ENCODE measurements at regions not wholly inside any gene's neighbourhood (a gene's known extent, or its start where the extent isn't known, plus 50 kb on each side); places are given as distances from the start of the nearest gene placed in this dataset.

DNA sequence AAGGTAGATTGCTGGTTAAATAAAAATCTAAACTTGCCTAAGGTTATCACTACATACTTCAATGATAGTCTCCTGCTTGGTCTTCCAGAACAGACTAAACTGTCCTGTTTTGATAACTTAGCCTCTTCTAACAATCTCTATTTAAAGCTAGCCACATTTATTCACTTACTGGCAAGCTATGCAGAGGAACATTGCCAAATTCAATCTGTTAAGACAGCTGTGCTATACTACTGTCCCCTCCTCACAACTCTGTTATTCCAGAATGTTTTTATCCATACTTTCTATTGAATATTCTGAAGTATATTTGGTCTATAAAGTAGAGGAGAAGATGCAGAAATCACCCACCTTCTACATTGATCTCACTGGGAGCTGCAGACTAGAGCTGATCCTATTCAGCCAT is 594.0 kb upstream of the CCDC54 start:
- TF ChIP-seq ELF1 (IDR thresholded peaks at IDR 0.05) (no peak), TCF12 (IDR thresholded peaks at IDR 0.05) (no peak), RAD21 (IDR thresholded peaks at IDR 0.05; ENCODE audit: low read length) (no peak), FOXJ3 (CRISPR knock-in tag; IDR thresholded peaks at IDR 0.05) (no peak), SMC3 (IDR thresholded peaks at IDR 0.05; ENCODE audit: low read depth, low read length) (no peak), SIN3A (IDR thresholded peaks at IDR 0.05; ENCODE audit: borderline replicate concordance, low read depth, low read length) (no peak)
- TF ChIP-seq, protein P1, sequence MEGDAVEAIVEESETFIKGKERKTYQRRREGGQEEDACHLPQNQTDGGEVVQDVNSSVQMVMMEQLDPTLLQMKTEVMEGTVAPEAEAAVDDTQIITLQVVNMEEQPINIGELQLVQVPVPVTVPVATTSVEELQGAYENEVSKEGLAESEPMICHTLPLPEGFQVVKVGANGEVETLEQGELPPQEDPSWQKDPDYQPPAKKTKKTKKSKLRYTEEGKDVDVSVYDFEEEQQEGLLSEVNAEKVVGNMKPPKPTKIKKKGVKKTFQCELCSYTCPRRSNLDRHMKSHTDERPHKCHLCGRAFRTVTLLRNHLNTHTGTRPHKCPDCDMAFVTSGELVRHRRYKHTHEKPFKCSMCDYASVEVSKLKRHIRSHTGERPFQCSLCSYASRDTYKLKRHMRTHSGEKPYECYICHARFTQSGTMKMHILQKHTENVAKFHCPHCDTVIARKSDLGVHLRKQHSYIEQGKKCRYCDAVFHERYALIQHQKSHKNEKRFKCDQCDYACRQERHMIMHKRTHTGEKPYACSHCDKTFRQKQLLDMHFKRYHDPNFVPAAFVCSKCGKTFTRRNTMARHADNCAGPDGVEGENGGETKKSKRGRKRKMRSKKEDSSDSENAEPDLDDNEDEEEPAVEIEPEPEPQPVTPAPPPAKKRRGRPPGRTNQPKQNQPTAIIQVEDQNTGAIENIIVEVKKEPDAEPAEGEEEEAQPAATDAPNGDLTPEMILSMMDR (IDR thresholded peaks at IDR 0.05), result no peak
- TF ChIP-seq, protein P2, sequence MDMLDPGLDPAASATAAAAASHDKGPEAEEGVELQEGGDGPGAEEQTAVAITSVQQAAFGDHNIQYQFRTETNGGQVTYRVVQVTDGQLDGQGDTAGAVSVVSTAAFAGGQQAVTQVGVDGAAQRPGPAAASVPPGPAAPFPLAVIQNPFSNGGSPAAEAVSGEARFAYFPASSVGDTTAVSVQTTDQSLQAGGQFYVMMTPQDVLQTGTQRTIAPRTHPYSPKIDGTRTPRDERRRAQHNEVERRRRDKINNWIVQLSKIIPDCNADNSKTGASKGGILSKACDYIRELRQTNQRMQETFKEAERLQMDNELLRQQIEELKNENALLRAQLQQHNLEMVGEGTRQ (IDR thresholded peaks at IDR 0.05; ENCODE audit: borderline replicate concordance, low read depth, low read length), result no peak
- TF ChIP-seq, protein P3, sequence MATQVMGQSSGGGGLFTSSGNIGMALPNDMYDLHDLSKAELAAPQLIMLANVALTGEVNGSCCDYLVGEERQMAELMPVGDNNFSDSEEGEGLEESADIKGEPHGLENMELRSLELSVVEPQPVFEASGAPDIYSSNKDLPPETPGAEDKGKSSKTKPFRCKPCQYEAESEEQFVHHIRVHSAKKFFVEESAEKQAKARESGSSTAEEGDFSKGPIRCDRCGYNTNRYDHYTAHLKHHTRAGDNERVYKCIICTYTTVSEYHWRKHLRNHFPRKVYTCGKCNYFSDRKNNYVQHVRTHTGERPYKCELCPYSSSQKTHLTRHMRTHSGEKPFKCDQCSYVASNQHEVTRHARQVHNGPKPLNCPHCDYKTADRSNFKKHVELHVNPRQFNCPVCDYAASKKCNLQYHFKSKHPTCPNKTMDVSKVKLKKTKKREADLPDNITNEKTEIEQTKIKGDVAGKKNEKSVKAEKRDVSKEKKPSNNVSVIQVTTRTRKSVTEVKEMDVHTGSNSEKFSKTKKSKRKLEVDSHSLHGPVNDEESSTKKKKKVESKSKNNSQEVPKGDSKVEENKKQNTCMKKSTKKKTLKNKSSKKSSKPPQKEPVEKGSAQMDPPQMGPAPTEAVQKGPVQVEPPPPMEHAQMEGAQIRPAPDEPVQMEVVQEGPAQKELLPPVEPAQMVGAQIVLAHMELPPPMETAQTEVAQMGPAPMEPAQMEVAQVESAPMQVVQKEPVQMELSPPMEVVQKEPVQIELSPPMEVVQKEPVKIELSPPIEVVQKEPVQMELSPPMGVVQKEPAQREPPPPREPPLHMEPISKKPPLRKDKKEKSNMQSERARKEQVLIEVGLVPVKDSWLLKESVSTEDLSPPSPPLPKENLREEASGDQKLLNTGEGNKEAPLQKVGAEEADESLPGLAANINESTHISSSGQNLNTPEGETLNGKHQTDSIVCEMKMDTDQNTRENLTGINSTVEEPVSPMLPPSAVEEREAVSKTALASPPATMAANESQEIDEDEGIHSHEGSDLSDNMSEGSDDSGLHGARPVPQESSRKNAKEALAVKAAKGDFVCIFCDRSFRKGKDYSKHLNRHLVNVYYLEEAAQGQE (IDR thresholded peaks at IDR 0.05; ENCODE audit: low read depth, low read length), result no peak
- TF ChIP-seq, protein P4, sequence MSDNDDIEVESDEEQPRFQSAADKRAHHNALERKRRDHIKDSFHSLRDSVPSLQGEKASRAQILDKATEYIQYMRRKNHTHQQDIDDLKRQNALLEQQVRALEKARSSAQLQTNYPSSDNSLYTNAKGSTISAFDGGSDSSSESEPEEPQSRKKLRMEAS (IDR thresholded peaks at IDR 0.05; ENCODE audit: low read depth), result no peak

All from SK-N-SH (cell line).